A549 (cell line): ENCODE measurements at regions not wholly inside any gene's neighbourhood (a gene's known extent, or its start where the extent isn't known, plus 50 kb on each side); places are given as distances from the start of the nearest gene placed in this dataset.
A peak's percentile ranks its signal among the peaks of the same experiment; 100 is the strongest.

ENCODE experiments used
- ATAC-seq, 2 experiments: fragments of 200-7000 bp in 1 of 2; fragments of >200 bp in 1 of 2; cut with Nextera tagmentation in 1 of 2; cut with Tn5 transposase in 1 of 2; 3 replicates each; pipeline versions ENCODE4 v1.8.0 to v1.9.1; 2018 to 2020; ENCODE audit warnings: mild to moderate bottlenecking in 1 of 2, moderate library complexity in 1 of 2
- CTCF ChIA-PET: fragments of 300-600 bp; sonication (Branson Sonifier 250); formaldehyde crosslinking; extraction: SDS; loops from one replicate; lab custom pipeline; 2021; ENCODE audit warnings: antibody characterized with exemption, inconsistent platforms; lab: Yijun Ruan, JAX
- POLR2A ChIA-PET: fragments of 350-600 bp; formaldehyde crosslinking; extraction: SDS; loops from one replicate; lab custom pipeline; 2021; ENCODE audit warnings: antibody characterized with exemption, inconsistent platforms; lab: Yijun Ruan, JAX
- DNase-seq, 2 experiments: peaks; one replicate each; pipeline versions ENCODE4 v3.0.0 to v3.0.0-alpha.2; 2011 to 2016; ENCODE audit warnings: low read depth in 1 of 2, low spot score in 1 of 2
- FAIRE-seq: peaks from 2 replicates; lab custom pipeline; 2011; peaks lifted over from hg19 to GRCh38; lab: Jason Lieb, UNC
- H3K27ac ChIP-seq, 2 experiments: fragments of >200 bp; sonication (Bioruptor Twin); formaldehyde crosslinking; 3 replicates each; pipeline ENCODE4 v1.5.1; 2016 to 2017
- H3K4me1 ChIP-seq: fragments of >200 bp; sonication (Bioruptor Twin); formaldehyde crosslinking; 3 replicates; pipeline ENCODE4 v1.6.1; 2016
- H3K4me2 ChIP-seq: fragments of >200 bp; sonication (Bioruptor Twin); formaldehyde crosslinking; 3 replicates; pipeline ENCODE4 v1.6.1; 2016
- H3K4me3 ChIP-seq: fragments of >200 bp; sonication (Bioruptor Twin); formaldehyde crosslinking; 3 replicates; pipeline ENCODE4 v1.5.1; 2016
- H3K9me3 ChIP-seq: fragments of >200 bp; sonication (Bioruptor Twin); formaldehyde crosslinking; 3 replicates; pipeline ENCODE4 v1.6.1; 2016
- CBX8 ChIP-seq: fragments of 200-600 bp; sonication (generic); IDR thresholded peaks from 2 replicates; pipeline ENCODE4 v1.6.1; 2016
- CEBPB ChIP-seq, 2 experiments: fragments of >200 bp in 1 of 2; sonication (Bioruptor Twin) in 1 of 2; formaldehyde crosslinking in 1 of 2; IDR thresholded peaks; 2 replicates each; pipeline ENCODE4 v1.6.1; 2012 to 2016
- CHD4 ChIP-seq: fragments of 200-600 bp; sonication (generic); IDR thresholded peaks from 2 replicates; pipeline ENCODE4 v1.6.1; 2016; ENCODE audit warnings: antibody characterized with exemption, mild to moderate bottlenecking, borderline replicate concordance
- CTCF ChIP-seq: fragments of >200 bp; sonication (Bioruptor Twin); formaldehyde crosslinking; IDR thresholded peaks from 3 replicates; pipeline ENCODE4 v1.5.1; 2016
- EHF ChIP-seq: fragments of 250-450 bp; sonication (Bioruptor Pico); IDR thresholded peaks from 2 replicates; pipeline ENCODE4 v1.5.0; 2020; ENCODE audit warnings: mild to moderate bottlenecking
- EP300 ChIP-seq, 2 experiments: fragments of >200 bp; sonication (Bioruptor Twin); formaldehyde crosslinking; IDR thresholded peaks; 2 replicates in 1 of 2; 3 replicates in 1 of 2; pipeline ENCODE4 v1.6.1; 2016 to 2017
- ESRRA ChIP-seq: fragments of 150-350 bp; IDR thresholded peaks from 2 replicates; pipeline ENCODE4 v1.6.1; 2014; ENCODE audit warnings: mild to moderate bottlenecking, low read length, borderline replicate concordance
- FOSB ChIP-seq: fragments of 250-450 bp; sonication (Bioruptor Pico); IDR thresholded peaks from 2 replicates; pipeline ENCODE4 v1.5.0; 2020; ENCODE audit warnings: mild to moderate bottlenecking, moderate library complexity
- GATA3 ChIP-seq: IDR thresholded peaks from 2 replicates; pipeline ENCODE4 v1.6.1; 2012; ENCODE audit warnings: borderline replicate concordance
- HOXB13 ChIP-seq: fragments of 250-450 bp; sonication (Bioruptor Pico); IDR thresholded peaks from 2 replicates; pipeline ENCODE4 v1.5.0; 2020; ENCODE audit warnings: low read depth, mild to moderate bottlenecking, moderate library complexity
- KDM5A ChIP-seq: fragments of 200-600 bp; sonication (generic); IDR thresholded peaks from 2 replicates; pipeline ENCODE4 v1.6.1; 2016; ENCODE audit warnings: antibody characterized with exemption, mild to moderate bottlenecking
- NR3C1 ChIP-seq: fragments of >200 bp; sonication (Bioruptor Twin); formaldehyde crosslinking; IDR thresholded peaks from 3 replicates; pipeline ENCODE4 v1.6.1; 2017
- RAD21 ChIP-seq, 2 experiments: fragments of >200 bp in 1 of 2; sonication (Bioruptor Twin) in 1 of 2; formaldehyde crosslinking in 1 of 2; IDR thresholded peaks in 1 of 2; conservative IDR thresholded peaks in 1 of 2; 2 replicates in 1 of 2; 3 replicates in 1 of 2; pipeline ENCODE4 v1.6.1; 2012 to 2018; ENCODE audit warnings: inconsistent platforms in 1 of 2
- RCOR1 ChIP-seq: fragments of 150-350 bp; IDR thresholded peaks from 2 replicates; pipeline ENCODE4 v1.6.1; 2014; ENCODE audit warnings: antibody characterized with exemption, low read length, low read depth
- RNF2 ChIP-seq: fragments of 200-600 bp; sonication (generic); IDR thresholded peaks from 2 replicates; pipeline ENCODE4 v1.6.1; 2016; ENCODE audit warnings: low read depth, mild to moderate bottlenecking, antibody characterized with exemption, moderate library complexity, borderline replicate concordance
- SMC3 ChIP-seq: fragments of >200 bp; sonication (Bioruptor Twin); formaldehyde crosslinking; IDR thresholded peaks from 3 replicates; pipeline ENCODE4 v1.6.1; 2018; ENCODE audit warnings: inconsistent platforms
- TFCP2L1 ChIP-seq: fragments of 250-450 bp; sonication (Bioruptor Pico); IDR thresholded peaks from 2 replicates; pipeline ENCODE4 v1.5.0; 2021; ENCODE audit warnings: mild to moderate bottlenecking
- ZNF302 ChIP-seq: fragments of 250-450 bp; sonication (Bioruptor Pico); IDR thresholded peaks from 2 replicates; pipeline ENCODE4 v1.9.0; 2021; ENCODE audit warnings: inconsistent platforms, mild to moderate bottlenecking, moderate library complexity
- WGBS: methylation state at CpG from one replicate; pipeline ENCODE4 v1.1.6; 2017; ENCODE audit errors: missing lambda C conversion rate; 5-methylcytosine and 5-hydroxymethylcytosine counted together
- TF ChIP-seq, protein P1 (sequence below): fragments of 250-450 bp; sonication (Bioruptor Pico); IDR thresholded peaks from 2 replicates; pipeline ENCODE4 v1.5.0; 2021; ENCODE audit warnings: mild to moderate bottlenecking, moderate library complexity, borderline replicate concordance

DNA sequence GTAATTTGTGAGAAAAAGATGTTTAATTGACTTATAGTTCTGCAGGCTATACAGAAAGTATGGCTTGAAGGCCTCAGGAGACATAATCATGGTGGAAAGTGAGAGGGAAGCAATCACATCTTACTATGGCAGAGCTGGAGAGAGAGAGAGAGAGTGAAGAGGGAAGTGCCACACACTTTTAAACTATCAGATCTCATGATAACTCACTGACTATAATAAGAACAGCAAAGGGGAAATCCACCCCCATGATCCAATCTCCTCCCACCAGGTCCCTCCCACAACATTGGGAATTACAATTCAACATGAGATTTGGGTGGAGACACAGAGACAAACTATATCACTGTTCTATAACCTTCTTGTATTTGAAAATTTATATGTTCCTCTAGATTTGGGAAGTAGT lies 117.2 kb upstream of the BMP5 start (continued):
- TF ChIP-seq, protein P1, sequence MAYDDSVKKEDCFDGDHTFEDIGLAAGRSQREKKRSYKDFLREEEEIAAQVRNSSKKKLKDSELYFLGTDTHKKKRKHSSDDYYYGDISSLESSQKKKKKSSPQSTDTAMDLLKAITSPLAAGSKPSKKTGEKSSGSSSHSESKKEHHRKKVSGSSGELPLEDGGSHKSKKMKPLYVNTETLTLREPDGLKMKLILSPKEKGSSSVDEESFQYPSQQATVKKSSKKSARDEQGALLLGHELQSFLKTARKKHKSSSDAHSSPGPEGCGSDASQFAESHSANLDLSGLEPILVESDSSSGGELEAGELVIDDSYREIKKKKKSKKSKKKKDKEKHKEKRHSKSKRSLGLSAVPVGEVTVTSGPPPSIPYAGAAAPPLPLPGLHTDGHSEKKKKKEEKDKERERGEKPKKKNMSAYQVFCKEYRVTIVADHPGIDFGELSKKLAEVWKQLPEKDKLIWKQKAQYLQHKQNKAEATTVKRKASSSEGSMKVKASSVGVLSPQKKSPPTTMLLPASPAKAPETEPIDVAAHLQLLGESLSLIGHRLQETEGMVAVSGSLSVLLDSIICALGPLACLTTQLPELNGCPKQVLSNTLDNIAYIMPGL (CRISPR knock-in tag) = no peak

DNA sequence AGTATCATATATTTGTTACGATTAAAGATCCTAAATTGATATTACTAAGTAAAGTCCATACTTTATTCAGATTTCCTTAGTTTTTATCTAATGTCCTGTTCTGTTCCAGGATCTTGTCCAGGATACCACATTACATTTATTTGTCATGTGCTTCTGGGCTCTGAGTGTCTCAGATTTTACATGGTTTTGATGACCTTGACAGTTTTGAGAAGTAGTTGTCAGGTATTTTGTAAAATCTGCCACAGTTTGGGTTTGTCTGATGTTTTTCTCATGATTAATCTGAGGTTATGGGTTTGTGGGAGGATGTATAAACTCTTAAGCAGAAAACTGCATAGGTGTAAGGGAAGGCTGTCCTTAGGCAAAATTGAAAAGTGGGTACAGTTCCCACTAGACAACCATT lies 109.9 kb upstream of the BMP5 start:
- Histone ChIP-seq H3K4me3 (no peak overlapping the region), H3K4me2 (no peak overlapping the region), H3K9me3 (no peaks in the 10 kb centered on the region)
- CTCF ChIA-PET = interaction anchor here (1.2 kb wide), 1 partner anchor 307 kb away, joined by 4 read pairs; no protein-coding TSS in a partner anchor
- FAIRE-seq (no peak), ATAC-seq (no peak)
- POLR2A ChIA-PET = no interaction called here
- no peak for TF ChIP-seq ZNF302 (CRISPR knock-in tag)
- TF ChIP-seq HOXB13 (CRISPR knock-in tag) = no peak
- TF ChIP-seq FOSB (CRISPR knock-in tag) = no peak
- no peak for TF ChIP-seq GATA3
- TF ChIP-seq RAD21 (conservative IDR thresholded peaks at IDR 0.05 in 1 of 2, IDR thresholded peaks at IDR 0.05 in 1 of 2) = no peak
- TF ChIP-seq, all 56 proteins: peak for 0
- H3K4me1 ChIP-seq = no peaks in the 10 kb centered on the region
- 85% methylated on average over 1 of the region's 1 CpG for WGBS
- H3K27ac ChIP-seq = no peak overlapping the region
- DNase-seq = no peak

GRCh38 chr6:55983861-55984260 lies 108.5 kb upstream of the BMP5 start:
- H3K27ac ChIP-seq = no peak overlapping the region
- no peak for FAIRE-seq
- TF ChIP-seq RAD21 (conservative IDR thresholded peaks at IDR 0.05 in 1 of 2, IDR thresholded peaks at IDR 0.05 in 1 of 2) (no peak), ESRRA (no peak), NR3C1 (no peak), TFCP2L1 (CRISPR knock-in tag) (no peak), EP300 (IDR thresholded peaks at IDR 0.05) (no peak), EHF (CRISPR knock-in tag) (no peak), CEBPB (IDR thresholded peaks at IDR 0.05) (no peak), CBX8 (no peak), RNF2 (no peak), GATA3 (no peak), CHD4 (no peak)
- no peak overlapping the region for H3K4me2 ChIP-seq
- POLR2A ChIA-PET = no interaction called here
- no peaks in the 10 kb centered on the region for H3K4me1 ChIP-seq
- H3K4me3 ChIP-seq = no peak overlapping the region
- no peak for DNase-seq
- WGBS = 35% methylated on average over 2 of the region's 2 CpGs
- H3K9me3 ChIP-seq = no peaks in the 10 kb centered on the region
- CTCF ChIA-PET = interaction anchor here (3.1 kb wide), 1 partner anchor 308 kb away, joined by 31 read pairs; no protein-coding TSS in a partner anchor
- ATAC-seq = no peak

DNA sequence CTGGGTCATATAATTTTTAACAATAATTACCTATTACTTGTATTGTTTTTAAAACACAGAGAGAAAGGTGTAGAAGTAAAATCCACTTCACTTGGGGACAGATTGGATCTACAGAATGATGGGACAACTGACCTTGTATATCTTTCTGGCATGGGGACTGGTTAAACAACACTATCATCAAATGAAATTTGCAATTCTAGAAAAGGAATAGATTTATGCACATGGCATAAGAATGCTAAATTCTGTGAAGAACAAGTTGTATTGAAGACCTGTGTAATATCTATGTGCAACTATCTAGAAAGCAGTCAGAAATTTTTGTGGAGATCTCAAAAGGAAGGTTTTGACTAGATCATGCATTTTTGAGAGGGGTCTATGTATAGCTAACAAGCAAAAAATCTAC lies 106.3 kb upstream of the BMP5 start:
- ATAC-seq = no peak
- no peak for DNase-seq
- POLR2A ChIA-PET = no interaction called here
- Histone ChIP-seq H3K27ac (no peak overlapping the region), H3K4me2 (no peak overlapping the region), H3K4me1 (no peaks in the 10 kb centered on the region), H3K9me3 (no peaks in the 10 kb centered on the region), H3K4me3 (no peak overlapping the region)
- no peak for FAIRE-seq
- CTCF ChIA-PET = interaction anchor here (1.1 to 3.1 kb wide), 3 partner anchors 308 to 705 kb away, joined by 3 to 31 read pairs (median 7); no protein-coding TSS in a partner anchor
- TF ChIP-seq RAD21 (conservative IDR thresholded peaks at IDR 0.05 in 1 of 2, IDR thresholded peaks at IDR 0.05 in 1 of 2) = no peak
- TF ChIP-seq, all 56 proteins: peak for 0

- H3K4me1 ChIP-seq = no peaks in the 10 kb centered on the region
- ChIA-PET POLR2A (no interaction called here), CTCF (interaction anchor here (2.0 to 4.8 kb wide), 3 partner anchors 309 to 312 kb away, joined by 7 to 41 read pairs (median 31); no protein-coding TSS in a partner anchor)
- no peaks in the 10 kb centered on the region for H3K9me3 ChIP-seq
- H3K4me2 ChIP-seq = no peak overlapping the region
- 0% methylated on average over 1 of the region's 1 CpG for WGBS
- TF ChIP-seq RAD21 (conservative IDR thresholded peaks at IDR 0.05 in 1 of 2, IDR thresholded peaks at IDR 0.05 in 1 of 2) (peak; percentile 88 to 94), KDM5A (no peak), CTCF (peak; percentile 81), RCOR1 (no peak), SMC3 (peak; percentile 95), EHF (CRISPR knock-in tag) (no peak)
- H3K27ac ChIP-seq = no peak overlapping the region
- ATAC-seq = no peak
- DNase-seq = peak; percentile 4 to 25
- no peak for FAIRE-seq
- no peak overlapping the region for H3K4me3 ChIP-seq
Measured at GRCh38 chr6:55980627-55981211, 105.3 kb upstream of the BMP5 start.
